Loucy (cell line): ENCODE measurements at regions not wholly inside any gene's neighbourhood (a gene's known extent, or its start where the extent isn't known, plus 50 kb on each side); places are given as distances from the start of the nearest gene placed in this dataset.
"Not testable (repeated sequence)": the region's sequence is repeated elsewhere in the genome, so short reads cannot be mapped to it uniquely, and the experiment has no call there.

Experiments used
- H2AFZ ChIP-seq: fragments of 200-600 bp; sonication (generic); 2 replicates; pipeline ENCODE4 v1.6.0; 2016; ENCODE audit warnings: antibody characterized with exemption, mild to moderate bottlenecking, low read length, moderate library complexity
- H3F3A ChIP-seq: fragments of 200-600 bp; 2 replicates; pipeline ENCODE4 v1.6.0; 2016; ENCODE audit warnings: antibody characterized with exemption, low read depth, mild to moderate bottlenecking
- H3K27me3 ChIP-seq: fragments of 200-600 bp; sonication (generic); 2 replicates; pipeline ENCODE4 v1.6.1; 2014; ENCODE audit warnings: low read length, mild to moderate bottlenecking; ENCODE audit not compliant: insufficient read depth, poor library complexity, severe bottlenecking
- H3K36me3 ChIP-seq: fragments of 200-600 bp; sonication (generic); 2 replicates; pipeline ENCODE4 v1.6.1; 2016; ENCODE audit warnings: low read length; ENCODE audit not compliant: insufficient read depth
- H3K4me1 ChIP-seq: fragments of 200-600 bp; sonication (generic); 2 replicates; pipeline ENCODE4 v1.5.1; 2014; ENCODE audit warnings: low read length, mild to moderate bottlenecking; ENCODE audit not compliant: insufficient read depth, poor library complexity, severe bottlenecking
- H3K4me2 ChIP-seq: fragments of 200-600 bp; sonication (generic); 2 replicates; pipeline ENCODE4 v1.6.0; 2014; ENCODE audit warnings: antibody characterized with exemption, low read length, low read depth, mild to moderate bottlenecking; ENCODE audit not compliant: poor library complexity, severe bottlenecking
- H3K4me3 ChIP-seq: fragments of 200-600 bp; sonication (generic); 2 replicates; pipeline ENCODE4 v1.5.1; 2014; ENCODE audit warnings: low read length, mild to moderate bottlenecking, mixed read lengths; ENCODE audit not compliant: poor library complexity, severe bottlenecking
- H3K79me2 ChIP-seq: fragments of 200-600 bp; sonication (generic); 2 replicates; pipeline ENCODE4 v1.6.1; 2014; ENCODE audit warnings: low read length; ENCODE audit not compliant: insufficient read depth
- H3K9ac ChIP-seq: fragments of 200-600 bp; sonication (generic); 2 replicates; pipeline ENCODE4 v1.6.0; 2014; ENCODE audit warnings: mild to moderate bottlenecking, low read depth, low read length, moderate library complexity; ENCODE audit not compliant: poor library complexity, severe bottlenecking
- H3K9me2 ChIP-seq: fragments of 200-600 bp; sonication (generic); replicated peaks from 2 replicates; pipeline ENCODE4 v1.6.1; 2016; ENCODE audit warnings: low read depth, low read length, mixed read lengths
- H3K9me3 ChIP-seq: fragments of 200-600 bp; sonication (generic); 2 replicates; pipeline ENCODE4 v1.6.1; 2014; ENCODE audit warnings: mild to moderate bottlenecking, antibody characterized with exemption, low read length, low read depth; ENCODE audit not compliant: insufficient read depth
- H4K20me1 ChIP-seq: fragments of 200-600 bp; sonication (generic); 2 replicates; pipeline ENCODE4 v1.6.0; 2014; ENCODE audit warnings: antibody characterized with exemption, low read length, mild to moderate bottlenecking; ENCODE audit not compliant: insufficient read depth, poor library complexity, severe bottlenecking
- CTCF ChIP-seq: fragments of 200-600 bp; sonication (generic); conservative IDR thresholded peaks from 2 replicates; pipeline ENCODE4 v1.5.1; 2014; ENCODE audit warnings: mild to moderate bottlenecking, antibody characterized with exemption, low read length
- EZH2phosphoT487 ChIP-seq: fragments of 200-600 bp; IDR thresholded peaks from 2 replicates; pipeline ENCODE4 v1.6.1; 2018; ENCODE audit warnings: antibody characterized with exemption, mild to moderate bottlenecking, moderate library complexity, borderline replicate concordance

GRCh38 chr4:28015996-28016395 lies 1155.4 kb downstream of the STIM2 start:
- H3F3A ChIP-seq, result no peaks in the 10 kb centered on the region
- H3K9me3 ChIP-seq, result peaks cover 10% of the 10 kb centered on the region; the same call in 1 of the 2 replicates
- no peak overlapping the region for H2AFZ ChIP-seq
- no peak for TF ChIP-seq CTCF
- no peaks in the 10 kb centered on the region for H3K9me2 ChIP-seq
- H3K36me3 ChIP-seq, result no peaks in the 10 kb centered on the region
- H3K4me2 ChIP-seq, result no peak overlapping the region
- H3K4me3 ChIP-seq, result no peak overlapping the region
- no peaks in the 10 kb centered on the region for H3K79me2 ChIP-seq
- H4K20me1 ChIP-seq, result no peaks in the 10 kb centered on the region
- H3K4me1 ChIP-seq, result no peaks in the 10 kb centered on the region
- no peak overlapping the region for H3K9ac ChIP-seq
- no peaks in the 10 kb centered on the region for H3K27me3 ChIP-seq

- H3K27me3 ChIP-seq, H3K36me3 ChIP-seq, H3K9me3 ChIP-seq, H3K4me1 ChIP-seq, H3K9me2 ChIP-seq, H4K20me1 ChIP-seq, H3K4me3 ChIP-seq, H2AFZ ChIP-seq, H3K9ac ChIP-seq, H3K79me2 ChIP-seq, H3F3A ChIP-seq, H3K4me2 ChIP-seq: not testable (repeated sequence)
These were observed 1177.6 kb downstream of the STIM2 start for GRCh38 chr4:28038253-28038652.

GRCh38 chr4:28062562-28062961 lies 1201.9 kb downstream of the STIM2 start:
- H3K4me3 ChIP-seq, result no peak overlapping the region
- no peaks in the 10 kb centered on the region for H3K27me3 ChIP-seq
- H4K20me1 ChIP-seq, result no peaks in the 10 kb centered on the region
- no peaks in the 10 kb centered on the region for H3K9me3 ChIP-seq
- no peaks in the 10 kb centered on the region for H3K4me1 ChIP-seq
- H3K79me2 ChIP-seq, result no peaks in the 10 kb centered on the region
- H3K9me2 ChIP-seq, result no peaks in the 10 kb centered on the region
- no peak overlapping the region for H3K9ac ChIP-seq
- H2AFZ ChIP-seq, result no peak overlapping the region
- H3F3A ChIP-seq, result no peaks in the 10 kb centered on the region
- TF ChIP-seq EZH2phosphoT487 (no peak), CTCF (no peak)
- no peaks in the 10 kb centered on the region for H3K36me3 ChIP-seq
- no peak overlapping the region for H3K4me2 ChIP-seq

GRCh38 chr4:28073860-28074555 lies 1213.4 kb downstream of the STIM2 start:
- TF ChIP-seq CTCF (no peak), EZH2phosphoT487 (no peak)
- no peak overlapping the region for H2AFZ ChIP-seq

More at GRCh38 chr4:28073860-28074555, 1213.4 kb downstream of the STIM2 start:
- Histone ChIP-seq H3K4me2 (no peak overlapping the region), H3K79me2 (no peaks in the 10 kb centered on the region), H3K4me3 (no peak overlapping the region), H3F3A (no peaks in the 10 kb centered on the region), H3K9ac (no peak overlapping the region), H3K27me3 (no peaks in the 10 kb centered on the region), H3K9me2 (no peaks in the 10 kb centered on the region), H4K20me1 (no peaks in the 10 kb centered on the region), H3K36me3 (no peaks in the 10 kb centered on the region), H3K4me1 (no peaks in the 10 kb centered on the region), H3K9me3 (no peaks in the 10 kb centered on the region)
